Heart left ventricle (tissue), 16 donors: ENCODE measurements at regions not wholly inside any gene's neighbourhood (a gene's known extent, or its start where the extent isn't known, plus 50 kb on each side); places are given as distances from the start of the nearest gene placed in this dataset.

Experiments used
- ATAC-seq, 4 donors: fragments of 200-7000 bp; cut with Tn5 transposase; one replicate each; pipeline ENCODE4 v1.9.1; 2020 to 2022; ENCODE audit warnings: moderate library complexity in 4 of 4, mild to moderate bottlenecking in 3 of 4, moderate number of reproducible peaks in 1 of 4
- DNase-seq, 5 donors: peaks; one replicate each; pipeline ENCODE4 v3.0.0-alpha.2; 2020
- H3K27ac ChIP-seq, 12 donors: fragments of 200-600 bp; sonication (generic) in 4 of 12; one replicate each; pipeline versions ENCODE4 v1.5.0 to v1.8.0; 2016 to 2022; ENCODE audit warnings: mild to moderate bottlenecking in 2 of 12
- H3K27me3 ChIP-seq, 9 donors: fragments of 200-600 bp; sonication (generic) in 2 of 9; one replicate each; pipeline versions ENCODE4 v1.5.1 to v1.8.0; 2016 to 2022; ENCODE audit warnings: mild to moderate bottlenecking in 3 of 9
- H3K36me3 ChIP-seq, 9 donors: fragments of 200-600 bp; sonication (generic) in 2 of 9; one replicate each; pipeline versions ENCODE4 v1.5.0 to v1.8.0; 2018 to 2022; ENCODE audit warnings: mild to moderate bottlenecking in 2 of 9
- H3K4me1 ChIP-seq, 12 donors: fragments of 200-600 bp; sonication (generic) in 4 of 12; one replicate each; pipeline versions ENCODE4 v1.5.0 to v1.8.0; 2016 to 2022; ENCODE audit warnings: mild to moderate bottlenecking in 3 of 12
- H3K4me3 ChIP-seq, 12 donors: fragments of 200-600 bp; sonication (generic) in 4 of 12; one replicate each; pipeline versions ENCODE4 v1.5.0 to v1.8.0; 2017 to 2022; ENCODE audit warnings: mild to moderate bottlenecking in 9 of 12, moderate library complexity in 4 of 12
- H3K9me3 ChIP-seq, 12 donors: fragments of 200-600 bp; sonication (generic) in 4 of 12; one replicate each; pipeline versions ENCODE4 v1.5.0 to v1.8.0; 2016 to 2022; ENCODE audit warnings: mild to moderate bottlenecking in 1 of 12
- CTCF ChIP-seq, 12 donors: fragments of 200-600 bp; sonication (generic) in 4 of 12; IDR thresholded peaks; one replicate each; pipeline versions ENCODE4 v1.5.0 to v1.8.0; 2018 to 2022; ENCODE audit warnings: antibody characterized with exemption in 12 of 12, mild to moderate bottlenecking in 5 of 12
- POLR2A ChIP-seq, 2 donors: fragments of 450-650 bp; IDR thresholded peaks; one replicate each; pipeline ENCODE4 v1.6.1; 2017; ENCODE audit warnings: antibody characterized with exemption in 2 of 2, mild to moderate bottlenecking in 2 of 2, moderate library complexity in 2 of 2
- WGBS, 4 donors: extraction: QIAGEN DNeasy Blood & Tissue Kit in 2 of 4; methylation state at CpG; one replicate each; pipeline versions ENCODE4 v1.1.5 to v1.1.7; 2013 to 2018; 5-methylcytosine and 5-hydroxymethylcytosine counted together
- intact Hi-C, 10 donors: fragments of 100-400 bp; cut with DNase I; formaldehyde crosslinking; loops; one replicate each; pipeline versions ENCODE4 v1.11.1 to v1.14.2; 2022
- donor health status: ischemic (EF 13 %, LVEDD 7.1; RV severe dilation, severe dysfunction).
- donor health status: healthy with polysubstance abuse.
- donor health status: DM: no; HTN: yes; CAD: no.
- donor health status: DM: no; HTN: no; CAD: no.
- donor health status: ischemic (EF 25% LVEDD 6.9; RV normal size, moderate dysfunction).
- donor health status: ischemic (EF 25% LVEDD 5.7; RV mildly dilated, moderate dysfunction).
- donor health status: healthy.
- donor health status: DM: yes; HTN: yes; CAD: no.
- donor health status: ischemic (EF 35%, LVEDD 5.7; RV mildly dilated, moderate dysfunction).
- donor health status: nonischemic (EF 11% LVEDD 7.7; RV severe dilation, severe dysfunction).
- donor health status: DM: yes; HTN: yes; CAD: no.
- donor health status: PGD.
- donor health status: ischemic (EF 29% LVEDD 5.4; RV normal size, mild dysfunction).
- donor health status: nonischemic (EF 23%, LVEDD 6.1; RV moderate dilation, normal function).

GRCh38 chr4:14883661-14884060, 118.6 kb upstream of the CPEB2 start:
- DNase-seq (no peak), ATAC-seq (no peak)
- H3K27me3 ChIP-seq: no peaks in the 10 kb centered on the region
- H3K27ac ChIP-seq: no peak overlapping the region
- TF ChIP-seq CTCF (IDR thresholded peaks at IDR 0.05): no peak
- no peak for TF ChIP-seq POLR2A (IDR thresholded peaks at IDR 0.05)
- H3K4me3 ChIP-seq: no peak overlapping the region
- no peaks in the 10 kb centered on the region for H3K36me3 ChIP-seq
- WGBS, 4 donors: 83 to 95% (median 88%) methylated on average over 1 of the region's 1 CpG
- intact Hi-C loops: no loop called here
- H3K9me3 ChIP-seq: no peaks in the 10 kb centered on the region
- H3K4me1 ChIP-seq: no peaks in the 10 kb centered on the region

GRCh38 chr4:14887842-14888433, 114.3 kb upstream of the CPEB2 start:
- WGBS, 4 donors: 75 to 79% (median 78%) methylated on average over 9 of the region's 9 CpGs
- Histone ChIP-seq H3K36me3 (no peaks in the 10 kb centered on the region), H3K27ac (no peak overlapping the region), H3K27me3 (no peaks in the 10 kb centered on the region), H3K9me3 (no peaks in the 10 kb centered on the region), H3K4me1 (no peaks in the 10 kb centered on the region), H3K4me3 (no peak overlapping the region)
- TF ChIP-seq POLR2A (IDR thresholded peaks at IDR 0.05) (no peak), CTCF (IDR thresholded peaks at IDR 0.05) (no peak)
- DNase-seq (no peak), ATAC-seq (no peak)
- intact Hi-C loops: no loop called here

GRCh38 chr4:14888790-14889572, 113.3 kb upstream of the CPEB2 start:
- Histone ChIP-seq H3K27me3 (no peaks in the 10 kb centered on the region), H3K36me3 (no peaks in the 10 kb centered on the region), H3K4me1 (no peaks in the 10 kb centered on the region), H3K9me3 (no peaks in the 10 kb centered on the region), H3K4me3 (no peak overlapping the region), H3K27ac (no peak overlapping the region)
- no peak for ATAC-seq
- 73 to 83% (median 80%) methylated on average over 4 of the region's 4 CpGs for WGBS, 4 donors
- no peak for TF ChIP-seq CTCF (IDR thresholded peaks at IDR 0.05)
- intact Hi-C loops: no loop called here
- no peak for DNase-seq

DNA sequence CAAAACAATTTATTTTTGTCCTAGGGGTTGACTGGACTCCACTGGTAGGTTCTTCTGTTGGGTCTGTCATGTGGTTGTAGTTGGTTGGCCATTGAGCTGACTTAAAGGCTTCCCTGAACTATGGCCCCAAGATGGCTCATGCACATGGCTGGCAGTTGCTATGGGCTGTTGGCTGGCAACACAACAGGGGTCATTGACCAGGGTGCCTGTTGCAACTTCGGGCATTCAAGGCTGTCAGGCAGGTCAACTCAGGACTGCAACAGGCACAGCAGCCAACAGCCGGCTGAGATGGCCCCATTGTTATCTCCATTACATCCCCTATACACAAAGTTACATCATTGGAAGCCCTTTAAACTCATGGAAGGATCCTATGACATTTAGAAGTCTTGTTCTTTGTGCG, 109.7 kb upstream of the CPEB2 start:
- H3K36me3 ChIP-seq: no peaks in the 10 kb centered on the region
- H3K27ac ChIP-seq: no peak overlapping the region
- ATAC-seq: no peak
- no peak for TF ChIP-seq POLR2A (IDR thresholded peaks at IDR 0.05)
- no peak for TF ChIP-seq CTCF (IDR thresholded peaks at IDR 0.05)
- no peaks in the 10 kb centered on the region for H3K4me1 ChIP-seq
- intact Hi-C loops: no loop called here
- no peaks in the 10 kb centered on the region for H3K9me3 ChIP-seq
- WGBS, 4 donors: 92 to 95% (median 93%) methylated on average over 3 of the region's 3 CpGs
- no peak overlapping the region for H3K4me3 ChIP-seq
- DNase-seq: no peak
- no peaks in the 10 kb centered on the region for H3K27me3 ChIP-seq
